ENCODE measurements at regions not wholly inside any gene's neighbourhood (a gene's known extent, or its start where the extent isn't known, plus 50 kb on each side); places are given as distances from the start of the nearest gene placed in this dataset.

GRCh38 chr14:49209416-49209815 is 376.8 kb downstream of the RPS29 start:
- no peak for TF ChIP-seq CTCF (IDR thresholded peaks at IDR 0.05)
- TF ChIP-seq POLR2A (IDR thresholded peaks at IDR 0.05) = no peak

Data from ovary (tissue), 3 donors.